HCT116 (cell line): ENCODE measurements at regions not wholly inside any gene's neighbourhood (a gene's known extent, or its start where the extent isn't known, plus 50 kb on each side); places are given as distances from the start of the nearest gene placed in this dataset.

ENCODE experiments used
- ATAC-seq: fragments of 200-7000 bp; cut with Tn5 transposase; 2 replicates; pipeline ENCODE4 v1.9.1; 2020; ENCODE audit warnings: mild to moderate bottlenecking, moderate library complexity
- BruUV-seq: library from RNA; stranded (reverse); fragments of 400-500 nt; replicated peaks from 2 replicates; lab custom pipeline; 2021; lab: Mats Ljungman, UMichigan
- CTCF ChIA-PET: fragments of 300-600 bp; sonication (Branson Sonifier 250); formaldehyde crosslinking; loops from one replicate; lab custom pipeline; 2021; ENCODE audit warnings: antibody characterized with exemption; lab: Charles Lee
- POLR2A ChIA-PET: fragments of 300-600, 350-600 bp; sonication (Branson Sonifier 250); formaldehyde crosslinking; loops from one replicate; lab custom pipeline; 2021; ENCODE audit warnings: antibody characterized with exemption; lab: Charles Lee
- RAD21 ChIA-PET, 2 experiments: fragments of 300-600 bp; sonication (Branson Sonifier 250); formaldehyde crosslinking; loops; one replicate each; lab custom pipeline; 2023; ENCODE audit warnings: low total read pairs in 2 of 2; ENCODE audit not compliant: uncharacterized antibody in 2 of 2, unreplicated experiment in 2 of 2, low non-redundant PET in 1 of 2; lab: Charles Lee
- DNase-seq: peaks from one replicate; pipeline ENCODE4 v3.0.0-alpha.2; 2010; ENCODE audit warnings: low read depth, low spot score
- H2AFZ ChIP-seq: fragments of 200-600 bp; shearing (Covaris generic), sonication (generic); 2 replicates; pipeline ENCODE4 v1.6.1; 2017; ENCODE audit warnings: low read depth, mixed run types, mixed read lengths, antibody characterized with exemption, low read length; ENCODE audit not compliant: poor library complexity, severe bottlenecking
- H3K27ac ChIP-seq: 2 replicates; pipeline ENCODE4 v1.5.1; 2012; ENCODE audit warnings: low read depth, low read length
- H3K27me3 ChIP-seq: fragments of 200-600 bp; sonication (generic); 2 replicates; pipeline ENCODE4 v1.6.1; 2016; ENCODE audit warnings: mixed run types, low read length, mixed read lengths; ENCODE audit not compliant: insufficient read depth
- H3K36me3 ChIP-seq, 2 experiments: fragments of 200-500 bp in 1 of 2; fragments of 200-600 bp in 1 of 2; sonication (Bioruptor generic) in 1 of 2; sonication (generic) in 1 of 2; 2 replicates each; pipeline versions ENCODE4 v1.5.1 to v1.6.1; 2014 to 2016; ENCODE audit warnings: low read length in 2 of 2, inconsistent platforms in 1 of 2, mixed read lengths in 1 of 2, mixed run types in 1 of 2; ENCODE audit not compliant: insufficient read depth in 2 of 2, control insufficient read depth in 1 of 2
- H3K4me1 ChIP-seq, 2 experiments: fragments of 200-600 bp in 1 of 2; sonication (generic) in 1 of 2; 2 replicates each; pipeline versions ENCODE4 v1.5.1 to v1.6.1; 2012 to 2017; ENCODE audit warnings: low read length in 2 of 2, inconsistent platforms in 1 of 2, mild to moderate bottlenecking in 1 of 2, mixed read lengths in 1 of 2, mixed run types in 1 of 2, moderate library complexity in 1 of 2; ENCODE audit not compliant: insufficient read depth in 2 of 2, control insufficient read depth in 1 of 2
- H3K4me2 ChIP-seq: fragments of 200-600 bp; sonication (generic); 2 replicates; pipeline ENCODE4 v1.6.1; 2017; ENCODE audit warnings: mixed run types, low read length, mixed read lengths
- H3K4me3 ChIP-seq, 2 experiments: fragments of 200-600 bp in 1 of 2; sonication (generic) in 1 of 2; replicated peaks in 1 of 2; 2 replicates each; pipeline ENCODE4 v1.5.1; 2011 to 2016; ENCODE audit warnings: low read length in 2 of 2, control low read depth in 1 of 2, low read depth in 1 of 2, mild to moderate bottlenecking in 1 of 2, mixed read lengths in 1 of 2, mixed run types in 1 of 2
- H3K79me2 ChIP-seq: fragments of 200-600 bp; sonication (generic); 2 replicates; pipeline ENCODE4 v1.6.1; 2017; ENCODE audit warnings: mild to moderate bottlenecking, mixed run types, low read length, moderate library complexity, mixed read lengths; ENCODE audit not compliant: insufficient read depth
- H3K9ac ChIP-seq: fragments of 200-600 bp; sonication (generic); 2 replicates; pipeline ENCODE4 v1.6.1; 2016; ENCODE audit warnings: low read length, mixed read lengths
- H3K9me2 ChIP-seq: fragments of 200-600 bp; sonication (generic), shearing (Covaris generic); 2 replicates; pipeline ENCODE4 v1.6.1; 2017; ENCODE audit warnings: mixed run types, mild to moderate bottlenecking, moderate library complexity; ENCODE audit not compliant: insufficient read depth
- H3K9me3 ChIP-seq, 2 experiments: fragments of 200-500 bp in 1 of 2; fragments of 200-600 bp in 1 of 2; sonication (Bioruptor generic) in 1 of 2; sonication (generic) in 1 of 2; 2 replicates each; pipeline ENCODE4 v1.6.1; 2014 to 2017; ENCODE audit warnings: low read length in 2 of 2, mixed read lengths in 2 of 2, inconsistent platforms in 1 of 2, low read depth in 1 of 2, mild to moderate bottlenecking in 1 of 2, mixed run types in 1 of 2, moderate library complexity in 1 of 2; ENCODE audit not compliant: control insufficient read depth in 1 of 2, insufficient read depth in 1 of 2
- H4K20me1 ChIP-seq: fragments of 200-600 bp; sonication (generic), shearing (Covaris generic); 2 replicates; pipeline ENCODE4 v1.6.1; 2017; ENCODE audit warnings: mixed run types, mild to moderate bottlenecking, moderate library complexity; ENCODE audit not compliant: insufficient read depth
- ATF3 ChIP-seq: IDR thresholded peaks from 2 replicates; pipeline ENCODE4 v1.6.1; 2012
- CBX3 ChIP-seq: IDR thresholded peaks from 2 replicates; pipeline ENCODE4 v1.6.1; 2012; ENCODE audit warnings: low read depth
- CTCF ChIP-seq, 3 experiments: fragments of 200-600 bp in 1 of 3; sonication (generic) in 1 of 3; IDR thresholded peaks in 2 of 3; conservative IDR thresholded peaks in 1 of 3; 2 replicates each; pipeline ENCODE4 v1.5.1; 2012 to 2017; ENCODE audit warnings: low read depth in 2 of 3, low read length in 2 of 3, antibody characterized with exemption in 1 of 3, borderline replicate concordance in 1 of 3, control low read depth in 1 of 3, mild to moderate bottlenecking in 1 of 3, mixed read lengths in 1 of 3, mixed run types in 1 of 3, moderate library complexity in 1 of 3; ENCODE audit not compliant: insufficient read depth in 1 of 3
- EGR1 ChIP-seq: IDR thresholded peaks from 2 replicates; pipeline ENCODE4 v1.6.1; 2012; ENCODE audit warnings: low read depth
- ELF1 ChIP-seq: IDR thresholded peaks from 2 replicates; pipeline ENCODE4 v1.6.1; 2012; ENCODE audit warnings: low read depth, borderline replicate concordance
- EZH2 ChIP-seq: fragments of 200-600 bp; sonication (generic); IDR thresholded peaks from 2 replicates; pipeline ENCODE4 v1.6.1; 2017; ENCODE audit warnings: antibody characterized with exemption, mixed run types
- FOSL1 ChIP-seq: IDR thresholded peaks from 2 replicates; pipeline ENCODE4 v1.6.1; 2012; ENCODE audit warnings: low read depth
- JUND ChIP-seq: IDR thresholded peaks from 2 replicates; pipeline ENCODE4 v1.6.1; 2012
- MAX ChIP-seq: IDR thresholded peaks from 2 replicates; pipeline ENCODE4 v1.6.1; 2012
- POLR2A ChIP-seq: IDR thresholded peaks from 2 replicates; pipeline ENCODE4 v1.7.0; 2011; ENCODE audit warnings: borderline replicate concordance; ENCODE audit not compliant: insufficient read depth, insufficient read length; ENCODE audit errors: extremely low read depth
- POLR2AphosphoS5 ChIP-seq: IDR thresholded peaks from 2 replicates; pipeline ENCODE4 v1.6.1; 2011; ENCODE audit warnings: mild to moderate bottlenecking, low read depth, low read length, moderate library complexity
- SIN3A ChIP-seq: IDR thresholded peaks from 2 replicates; pipeline ENCODE4 v1.6.1; 2012; ENCODE audit warnings: low read depth
- SP1 ChIP-seq: IDR thresholded peaks from 2 replicates; pipeline ENCODE4 v1.6.1; 2012; ENCODE audit warnings: low read depth
- TCF7L2 ChIP-seq: IDR thresholded peaks from 2 replicates; pipeline ENCODE4 v1.7.0; 2011; ENCODE audit warnings: borderline replicate concordance, inconsistent platforms; ENCODE audit not compliant: insufficient read depth, insufficient read length; ENCODE audit errors: extremely low read depth
- YY1 ChIP-seq: IDR thresholded peaks from 2 replicates; pipeline ENCODE4 v1.6.1; 2011; ENCODE audit warnings: low read length, low read depth, moderate library complexity, mild to moderate bottlenecking; ENCODE audit not compliant: insufficient replicate concordance; ENCODE audit errors: extremely low read depth
- ZBTB33 ChIP-seq: IDR thresholded peaks from 2 replicates; pipeline ENCODE4 v1.6.1; 2011; ENCODE audit warnings: mild to moderate bottlenecking, low read length, moderate library complexity; ENCODE audit not compliant: insufficient replicate concordance; ENCODE audit errors: extremely low read depth
- ZFX ChIP-seq: fragments of 450-650 bp; IDR thresholded peaks from 2 replicates; pipeline ENCODE4 v1.6.1; 2017
- ZNF274 ChIP-seq: fragments of 200-500 bp; sonication (Bioruptor generic); IDR thresholded peaks from 2 replicates; pipeline ENCODE4 v1.6.1; 2014; ENCODE audit warnings: mild to moderate bottlenecking, low read depth, low read length, inconsistent platforms
- intact Hi-C: fragments of 100-400 bp; cut with micrococcal nuclease; formaldehyde crosslinking; loops from 2 replicates; pipeline ENCODE4 v1.10.0; 2022

- Histone ChIP-seq H3K36me3 (no peaks in the 10 kb centered on the region), H3K9me3 (peaks cover 8 to 22% of the 10 kb centered on the region in 2 experiments; a peak in 2 of 4 replicates), H3K4me2 (no peak overlapping the region), H3K79me2 (no peaks in the 10 kb centered on the region), H3K4me1 (no peaks in the 10 kb centered on the region), H3K9me2 (no peaks in the 10 kb centered on the region), H3K9ac (no peak overlapping the region), H4K20me1 (no peaks in the 10 kb centered on the region), H3K4me3 (no peak overlapping the region), H3K27ac (no peak overlapping the region), H3K27me3 (no peaks in the 10 kb centered on the region), H2AFZ (no peak overlapping the region)
- BruUV-seq, result no TSS peak
- TF ChIP-seq EZH2, result no peak
- no peak for TF ChIP-seq MAX
- no peak for TF ChIP-seq POLR2A
- no peak for TF ChIP-seq SP1
- TF ChIP-seq YY1, result no peak
- TF ChIP-seq FOSL1, result no peak
- TF ChIP-seq ZBTB33, result no peak
- TF ChIP-seq POLR2AphosphoS5, result no peak
- no peak for TF ChIP-seq ELF1
- TF ChIP-seq CBX3, result no peak
- no peak for TF ChIP-seq CTCF (IDR thresholded peaks at IDR 0.05 in 2 of 3, conservative IDR thresholded peaks at IDR 0.05 in 1 of 3; ENCODE audit: borderline replicate concordance in 1 of 3, insufficient read depth in 1 of 3, low read depth in 2 of 3, low read length in 2 of 3)
- TF ChIP-seq ATF3, result no peak
- TF ChIP-seq ZNF274, result no peak
- TF ChIP-seq SIN3A, result no peak
- TF ChIP-seq JUND, result no peak
- TF ChIP-seq EGR1, result no peak
- no peak for TF ChIP-seq ZFX
- TF ChIP-seq TCF7L2, result no peak
- CTCF ChIA-PET, result no interaction called here
- RAD21 ChIA-PET, result no interaction called here
- intact Hi-C loops, result no loop called here
- no peak for DNase-seq
- no peak for ATAC-seq
- POLR2A ChIA-PET, result no interaction called here
Measured at GRCh38 chr5:25006237-25006636, 361.5 kb upstream of the CDH10 start.
